Gastrocnemius medialis (tissue), 4 donors: ENCODE measurements at regions not wholly inside any gene's neighbourhood (a gene's known extent, or its start where the extent isn't known, plus 50 kb on each side); places are given as distances from the start of the nearest gene placed in this dataset.

Experiments
- ATAC-seq, 2 donors: fragments of 150-250 bp; one replicate each; pipeline ENCODE4 v1.9.1; 2016
- DNase-seq, 2 donors: peaks; one replicate each; pipeline ENCODE4 v3.0.0-alpha.2; 2019
- H3K27ac ChIP-seq, 4 donors: fragments of 200-600 bp; sonication (generic); 1 replicate in 1 of 4; 2 replicates in 3 of 4; pipeline ENCODE4 v1.5.1; 2016 to 2018; ENCODE audit warnings: mild to moderate bottlenecking in 2 of 4, moderate library complexity in 1 of 4
- H3K27me3 ChIP-seq, 3 donors: fragments of 200-600 bp; sonication (generic) in 2 of 3; 1 replicate in 1 of 3; 2 replicates in 2 of 3; pipeline versions ENCODE4 v1.5.1 to v1.6.0; 2016 to 2019; ENCODE audit warnings: mild to moderate bottlenecking in 1 of 3, moderate library complexity in 1 of 3
- H3K36me3 ChIP-seq, 2 donors: fragments of 200-600 bp; sonication (generic) in 1 of 2; one replicate each; pipeline ENCODE4 v1.5.1; 2017 to 2018
- H3K4me1 ChIP-seq, 2 donors: fragments of 200-600 bp; sonication (generic) in 1 of 2; one replicate each; pipeline ENCODE4 v1.5.1; 2016 to 2017; ENCODE audit warnings: mild to moderate bottlenecking in 2 of 2
- H3K4me3 ChIP-seq, 4 donors: fragments of 200-600 bp; sonication (generic) in 3 of 4; 1 replicate in 1 of 4; 2 replicates in 3 of 4; pipeline ENCODE4 v1.5.1; 2016 to 2019; ENCODE audit warnings: mild to moderate bottlenecking in 2 of 4
- H3K9me3 ChIP-seq, 3 donors: fragments of 200-600 bp; sonication (generic) in 2 of 3; 1 replicate in 1 of 3; 2 replicates in 2 of 3; pipeline ENCODE4 v1.5.1; 2016 to 2019
- POLR2A ChIP-seq, 2 donors: fragments of 450-650 bp; IDR thresholded peaks; one replicate each; pipeline ENCODE4 v1.6.1; 2017; ENCODE audit warnings: antibody characterized with exemption in 2 of 2, mild to moderate bottlenecking in 2 of 2, moderate library complexity in 2 of 2
- in situ Hi-C, 4 donors: fragments of 200-750 bp; cut with MboI; loops; one replicate each; pipeline versions ENCODE4 v1.15.0 to v1.8.0; 2017; ENCODE audit warnings: low sequenced_read_pairs in 4 of 4
- intact Hi-C: fragments of 100-400 bp; cut with DNase I; formaldehyde crosslinking; loops from one replicate; pipeline ENCODE4 v1.15.1; 2023; ENCODE audit warnings: low total_unique reads
- TF ChIP-seq, protein P1 (sequence below), 5 experiments: fragments of 450-650 bp in 3 of 5; fragments of 200-600 bp in 2 of 5; sonication (generic) in 2 of 5; IDR thresholded peaks in 4 of 5; conservative IDR thresholded peaks in 1 of 5; 1 replicate in 4 of 5; 2 replicates in 1 of 5; pipeline ENCODE4 v1.5.1; 2016 to 2019; ENCODE audit warnings: antibody characterized with exemption in 5 of 5, mild to moderate bottlenecking in 3 of 5, moderate library complexity in 3 of 5

DNA sequence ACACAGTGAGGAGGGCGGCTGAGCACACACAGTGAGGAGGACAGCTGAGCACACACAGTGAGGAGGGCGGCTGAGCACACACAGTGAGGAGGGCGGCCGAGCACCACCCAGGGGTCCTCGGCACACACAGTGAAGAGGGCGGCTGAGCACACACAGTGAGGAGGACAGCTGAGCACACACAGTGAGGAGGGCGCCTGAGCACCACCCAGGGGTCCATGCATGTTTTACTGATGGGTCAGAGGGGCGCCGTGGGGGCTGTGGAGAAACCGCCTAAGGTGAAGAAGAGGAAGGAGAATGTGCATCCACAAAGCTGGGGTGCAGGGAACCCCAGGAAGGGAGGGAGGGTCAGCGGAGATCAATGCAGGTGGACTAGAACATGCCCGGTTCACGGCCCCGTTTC is 461.8 kb downstream of the BRD1 start:
- intact Hi-C loops (no loop called here), in situ Hi-C loops (no loop called here)
- ATAC-seq (no peak), DNase-seq (no peak)
- Histone ChIP-seq H3K36me3 (no peaks in the 10 kb centered on the region), H3K4me3 (no peak overlapping the region), H3K27me3 (peaks cover 0 to 8% (median 0%) of the 10 kb centered on the region in 3 donors), H3K9me3 (no peaks in the 10 kb centered on the region), H3K4me1 (no peaks in the 10 kb centered on the region), H3K27ac (no peak overlapping the region)
- TF ChIP-seq POLR2A (IDR thresholded peaks at IDR 0.05), result no peak
- TF ChIP-seq, protein P1, sequence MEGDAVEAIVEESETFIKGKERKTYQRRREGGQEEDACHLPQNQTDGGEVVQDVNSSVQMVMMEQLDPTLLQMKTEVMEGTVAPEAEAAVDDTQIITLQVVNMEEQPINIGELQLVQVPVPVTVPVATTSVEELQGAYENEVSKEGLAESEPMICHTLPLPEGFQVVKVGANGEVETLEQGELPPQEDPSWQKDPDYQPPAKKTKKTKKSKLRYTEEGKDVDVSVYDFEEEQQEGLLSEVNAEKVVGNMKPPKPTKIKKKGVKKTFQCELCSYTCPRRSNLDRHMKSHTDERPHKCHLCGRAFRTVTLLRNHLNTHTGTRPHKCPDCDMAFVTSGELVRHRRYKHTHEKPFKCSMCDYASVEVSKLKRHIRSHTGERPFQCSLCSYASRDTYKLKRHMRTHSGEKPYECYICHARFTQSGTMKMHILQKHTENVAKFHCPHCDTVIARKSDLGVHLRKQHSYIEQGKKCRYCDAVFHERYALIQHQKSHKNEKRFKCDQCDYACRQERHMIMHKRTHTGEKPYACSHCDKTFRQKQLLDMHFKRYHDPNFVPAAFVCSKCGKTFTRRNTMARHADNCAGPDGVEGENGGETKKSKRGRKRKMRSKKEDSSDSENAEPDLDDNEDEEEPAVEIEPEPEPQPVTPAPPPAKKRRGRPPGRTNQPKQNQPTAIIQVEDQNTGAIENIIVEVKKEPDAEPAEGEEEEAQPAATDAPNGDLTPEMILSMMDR (IDR thresholded peaks at IDR 0.05 in 4 of 5, conservative IDR thresholded peaks at IDR 0.05 in 1 of 5), result no peak

DNA sequence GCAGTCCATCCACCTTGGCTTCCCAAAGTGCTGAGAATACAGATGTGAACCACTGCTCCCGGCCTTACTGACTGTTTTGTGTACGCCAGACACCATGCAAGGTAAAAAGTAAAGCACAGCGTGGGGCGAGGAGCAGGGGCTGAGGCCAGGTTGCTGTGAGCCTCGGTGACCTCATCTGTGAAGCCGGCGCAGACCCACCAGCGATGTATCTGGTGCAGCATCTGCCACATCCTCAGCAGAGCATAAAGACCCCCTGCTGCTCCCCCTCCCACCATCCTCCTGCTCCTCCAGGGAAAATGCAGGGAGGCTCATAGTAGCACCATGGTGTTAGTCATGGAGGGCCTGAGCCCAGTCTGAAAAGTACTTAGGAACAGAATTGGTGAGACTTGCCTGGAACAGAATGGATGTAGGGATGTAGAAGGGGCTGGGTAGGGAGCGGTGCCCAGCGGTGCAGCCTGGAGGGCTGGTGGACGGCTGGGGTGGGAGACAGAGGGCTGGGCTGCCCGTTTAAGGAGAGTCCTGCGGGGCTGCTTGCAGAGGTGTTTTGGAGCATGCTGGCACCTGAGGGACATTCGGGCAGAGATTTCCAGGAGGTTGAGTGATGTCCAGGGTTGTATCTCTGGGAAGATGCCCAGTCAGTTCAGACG is 462.4 kb downstream of the BRD1 start:
- ATAC-seq, result no peak
- H3K27ac ChIP-seq, result no peak overlapping the region
- in situ Hi-C loops (no loop called here), intact Hi-C loops (no loop called here)
- peaks cover 0 to 8% (median 0%) of the 10 kb centered on the region in 3 donors for H3K27me3 ChIP-seq
- H3K9me3 ChIP-seq, result no peaks in the 10 kb centered on the region
- TF ChIP-seq, protein P1 (IDR thresholded peaks at IDR 0.05 in 4 of 5, conservative IDR thresholded peaks at IDR 0.05 in 1 of 5), result no peak
- TF ChIP-seq POLR2A (IDR thresholded peaks at IDR 0.05), result no peak
- no peaks in the 10 kb centered on the region for H3K4me1 ChIP-seq
- H3K4me3 ChIP-seq, result no peak overlapping the region
- no peak for DNase-seq
- no peaks in the 10 kb centered on the region for H3K36me3 ChIP-seq

DNA sequence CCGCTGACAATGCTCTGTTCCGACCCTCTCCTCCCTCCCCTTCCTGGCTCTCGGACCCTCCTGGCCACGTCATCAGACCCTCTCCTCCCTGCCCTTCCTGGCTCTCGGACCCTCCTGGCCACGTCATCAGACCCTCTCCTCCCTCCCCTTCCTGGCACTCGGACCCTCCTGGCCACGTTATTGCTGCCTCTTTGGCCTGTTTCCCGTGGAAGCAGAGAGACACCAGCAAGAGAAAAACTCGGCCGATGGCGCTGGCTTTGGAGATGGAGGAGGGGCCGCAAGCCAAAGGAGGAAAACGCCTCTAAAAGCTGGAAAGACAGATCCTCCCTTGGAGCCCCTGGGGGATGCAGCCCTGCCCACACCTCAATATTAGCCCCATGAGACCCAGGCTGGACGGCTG is 463.3 kb downstream of the BRD1 start:
- H3K27me3 ChIP-seq, result peaks cover 0 to 3% (median 0%) of the 10 kb centered on the region in 3 donors
- intact Hi-C loops, result no loop called here
- no peaks in the 10 kb centered on the region for H3K9me3 ChIP-seq
- H3K27ac ChIP-seq, result no peak overlapping the region
- in situ Hi-C loops, result no loop called here
- no peak overlapping the region for H3K4me3 ChIP-seq
- no peaks in the 10 kb centered on the region for H3K36me3 ChIP-seq
- H3K4me1 ChIP-seq, result no peaks in the 10 kb centered on the region
- TF ChIP-seq, protein P1 (IDR thresholded peaks at IDR 0.05 in 4 of 5, conservative IDR thresholded peaks at IDR 0.05 in 1 of 5), result no peak
- TF ChIP-seq POLR2A (IDR thresholded peaks at IDR 0.05), result no peak
- ATAC-seq (no peak), DNase-seq (no peak)

DNA sequence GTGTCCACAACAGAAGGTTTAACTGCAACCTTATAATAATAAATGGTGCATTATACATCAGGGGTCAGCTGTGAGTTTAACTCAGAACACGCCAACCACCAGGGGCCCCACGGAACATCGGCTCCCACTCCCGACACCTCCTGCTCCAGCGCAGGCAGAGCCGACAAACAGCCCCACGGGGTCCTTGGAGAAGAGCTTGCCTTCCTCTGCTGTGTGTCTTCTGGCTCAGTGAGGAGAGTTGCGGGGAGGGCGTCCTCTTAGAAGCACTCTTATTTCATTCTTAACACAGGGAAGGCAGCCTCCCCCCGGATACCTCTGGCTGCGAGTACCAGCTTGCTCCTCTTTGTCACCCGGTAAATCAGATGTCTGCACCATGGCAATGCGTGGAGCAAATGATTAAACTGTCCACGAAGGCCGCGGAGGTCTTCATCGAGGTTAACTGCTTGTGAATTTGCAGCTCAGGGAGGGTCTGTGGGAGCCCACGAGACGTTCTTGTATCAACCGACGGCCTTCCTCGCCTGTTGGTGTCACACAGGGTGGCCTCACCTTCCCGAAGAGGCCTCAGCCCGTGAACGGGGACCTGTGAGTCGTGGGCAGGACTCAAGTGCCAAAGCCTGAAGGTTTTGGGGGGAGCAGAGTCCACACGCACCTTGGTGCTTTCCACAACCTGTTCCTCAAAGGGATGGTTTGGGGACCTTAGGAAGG is 464.0 kb downstream of the BRD1 start:
- H3K4me3 ChIP-seq, result no peak overlapping the region
- no peak for DNase-seq
- no peak overlapping the region for H3K27ac ChIP-seq
- no peaks in the 10 kb centered on the region for H3K36me3 ChIP-seq
- in situ Hi-C loops (no loop called here), intact Hi-C loops (no loop called here)
- H3K9me3 ChIP-seq, result no peaks in the 10 kb centered on the region
- TF ChIP-seq, protein P1 (IDR thresholded peaks at IDR 0.05 in 4 of 5, conservative IDR thresholded peaks at IDR 0.05 in 1 of 5), result no peak
- TF ChIP-seq POLR2A (IDR thresholded peaks at IDR 0.05), result no peak
- no peaks in the 10 kb centered on the region for H3K4me1 ChIP-seq
- no peaks in the 10 kb centered on the region for H3K27me3 ChIP-seq
- no peak for ATAC-seq
